ENCODE measurements at regions not wholly inside any gene's neighbourhood (a gene's known extent, or its start where the extent isn't known, plus 50 kb on each side); places are given as distances from the start of the nearest gene placed in this dataset.

- TF ChIP-seq ZBTB40 (IDR thresholded peaks at IDR 0.05) (no peak), ZBTB40 (CRISPR knock-in tag; IDR thresholded peaks at IDR 0.05) (no peak), ZZZ3 (IDR thresholded peaks at IDR 0.05) (no peak), TRIM28 (IDR thresholded peaks at IDR 0.05) (no peak), OTX1 (CRISPR knock-in tag; IDR thresholded peaks at IDR 0.05) (no peak), TAF15 (IDR thresholded peaks at IDR 0.05; ENCODE audit: low read depth, low read length) (no peak)
Measured at GRCh38 chr9:28925157-28925556, 1351.9 kb upstream of the C9orf72 start (continued).

Measured in K562 (cell line).